ENCODE measurements at regions not wholly inside any gene's neighbourhood (a gene's known extent, or its start where the extent isn't known, plus 50 kb on each side); places are given as distances from the start of the nearest gene placed in this dataset.
"Not testable (repeated sequence)": the region's sequence is repeated elsewhere in the genome, so short reads cannot be mapped to it uniquely, and the experiment has no call there.

DNA sequence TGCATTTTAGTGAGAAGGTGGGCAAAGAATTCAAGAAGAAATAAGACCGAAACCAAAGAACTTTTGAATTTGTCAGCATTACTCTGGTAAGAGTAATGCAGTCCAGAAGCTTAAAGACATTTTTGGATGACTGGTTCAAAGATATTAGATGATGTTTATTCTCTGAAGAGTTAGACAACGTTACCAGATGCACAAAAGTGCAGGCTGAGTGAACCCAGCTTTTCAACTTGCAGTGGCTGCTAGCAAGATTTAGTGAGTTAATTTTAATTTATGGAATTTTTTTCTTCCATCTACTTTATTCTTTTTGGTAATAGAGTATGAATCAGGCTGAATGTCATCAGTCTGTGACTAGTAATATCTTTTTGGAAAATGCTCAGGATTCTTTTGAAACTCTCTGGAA is 267.3 kb upstream of the AZI2 start:
- 67% methylated on average over 2 of the region's 2 CpGs for WGBS
- H3K4me3 ChIP-seq = no peak overlapping the region
- DNase-seq (ENCODE audit: low spot score in 2 of 2) = no peak

DNA sequence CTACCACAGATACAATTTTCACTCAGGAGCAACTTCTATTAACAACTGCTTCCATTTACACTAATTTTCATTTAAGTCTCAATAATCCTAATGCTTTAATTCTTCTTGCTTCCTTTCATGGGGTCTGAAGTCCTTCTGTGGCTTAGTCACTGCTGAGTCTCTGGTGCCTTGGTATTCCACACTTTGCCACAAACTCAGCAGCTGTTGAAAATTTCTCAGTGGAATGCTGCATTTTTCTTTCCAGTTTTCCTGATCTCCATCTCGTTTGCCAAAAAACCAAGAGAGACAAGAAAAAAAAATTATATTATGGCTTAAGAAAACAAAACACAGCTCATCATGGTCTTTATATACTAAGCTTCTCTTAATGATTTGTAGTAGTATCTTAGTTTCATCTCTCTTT is 269.2 kb upstream of the AZI2 start:
- no peaks in the 10 kb centered on the region for H3K9me3 ChIP-seq
- 32% methylated on average over 1 of the region's 1 CpG for WGBS
- no peaks in the 10 kb centered on the region for H3K36me3 ChIP-seq
- TF ChIP-seq POLR2AphosphoS5 (IDR thresholded peaks at IDR 0.05) (no peak), POLR2A (IDR thresholded peaks at IDR 0.05) (no peak), EP300 (IDR thresholded peaks at IDR 0.05) (no peak)
- TF ChIP-seq, protein P1, sequence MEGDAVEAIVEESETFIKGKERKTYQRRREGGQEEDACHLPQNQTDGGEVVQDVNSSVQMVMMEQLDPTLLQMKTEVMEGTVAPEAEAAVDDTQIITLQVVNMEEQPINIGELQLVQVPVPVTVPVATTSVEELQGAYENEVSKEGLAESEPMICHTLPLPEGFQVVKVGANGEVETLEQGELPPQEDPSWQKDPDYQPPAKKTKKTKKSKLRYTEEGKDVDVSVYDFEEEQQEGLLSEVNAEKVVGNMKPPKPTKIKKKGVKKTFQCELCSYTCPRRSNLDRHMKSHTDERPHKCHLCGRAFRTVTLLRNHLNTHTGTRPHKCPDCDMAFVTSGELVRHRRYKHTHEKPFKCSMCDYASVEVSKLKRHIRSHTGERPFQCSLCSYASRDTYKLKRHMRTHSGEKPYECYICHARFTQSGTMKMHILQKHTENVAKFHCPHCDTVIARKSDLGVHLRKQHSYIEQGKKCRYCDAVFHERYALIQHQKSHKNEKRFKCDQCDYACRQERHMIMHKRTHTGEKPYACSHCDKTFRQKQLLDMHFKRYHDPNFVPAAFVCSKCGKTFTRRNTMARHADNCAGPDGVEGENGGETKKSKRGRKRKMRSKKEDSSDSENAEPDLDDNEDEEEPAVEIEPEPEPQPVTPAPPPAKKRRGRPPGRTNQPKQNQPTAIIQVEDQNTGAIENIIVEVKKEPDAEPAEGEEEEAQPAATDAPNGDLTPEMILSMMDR (IDR thresholded peaks at IDR 0.05) = no peak
- no peak overlapping the region for H3K4me3 ChIP-seq
- H3K27ac ChIP-seq = no peak overlapping the region
- DNase-seq (ENCODE audit: low spot score in 2 of 2) = no peak
- H3K27me3 ChIP-seq = no peaks in the 10 kb centered on the region
- no peaks in the 10 kb centered on the region for H3K4me1 ChIP-seq

More for the DNA sequence above, 267.3 kb upstream of the AZI2 start:
- no peaks in the 10 kb centered on the region for H3K27me3 ChIP-seq
- no peak overlapping the region for H3K27ac ChIP-seq
- no peaks in the 10 kb centered on the region for H3K4me1 ChIP-seq
- H3K9me3 ChIP-seq = no peaks in the 10 kb centered on the region
- TF ChIP-seq EP300 (IDR thresholded peaks at IDR 0.05) (no peak), POLR2AphosphoS5 (IDR thresholded peaks at IDR 0.05) (no peak), POLR2A (IDR thresholded peaks at IDR 0.05) (no peak)
- TF ChIP-seq, protein P1 (IDR thresholded peaks at IDR 0.05) = no peak
- H3K36me3 ChIP-seq = no peaks in the 10 kb centered on the region

DNA sequence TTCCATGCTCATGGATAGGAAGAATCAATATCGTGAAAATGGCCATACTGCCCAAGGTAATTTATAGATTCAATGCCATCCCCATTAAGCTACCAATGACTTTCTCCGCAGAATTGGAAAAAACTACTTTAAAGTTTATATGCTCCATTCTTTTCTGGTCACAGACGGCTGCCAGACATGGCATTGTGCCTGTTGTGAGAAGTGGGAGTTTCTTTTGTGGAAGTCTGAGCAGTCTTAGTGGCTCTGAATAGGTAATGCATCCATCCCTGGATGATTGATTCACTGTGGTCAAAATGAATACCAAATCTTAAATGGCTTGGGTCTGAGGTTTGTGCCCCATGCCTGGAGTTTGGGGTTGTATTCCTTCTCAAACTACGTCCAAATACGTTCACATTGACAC is 274.5 kb upstream of the AZI2 start:
- no peak overlapping the region for H3K4me3 ChIP-seq
- no peak for DNase-seq (ENCODE audit: low spot score in 2 of 2)
- H3K27ac ChIP-seq = no peak overlapping the region
- no peaks in the 10 kb centered on the region for H3K36me3 ChIP-seq
- H3K27me3 ChIP-seq = no peaks in the 10 kb centered on the region
- no peaks in the 10 kb centered on the region for H3K9me3 ChIP-seq
- TF ChIP-seq POLR2A (IDR thresholded peaks at IDR 0.05) = no peak
- TF ChIP-seq, protein P1 (IDR thresholded peaks at IDR 0.05) = no peak
- TF ChIP-seq EP300 (IDR thresholded peaks at IDR 0.05) = no peak
- no peak for TF ChIP-seq POLR2AphosphoS5 (IDR thresholded peaks at IDR 0.05)
- no peaks in the 10 kb centered on the region for H3K4me1 ChIP-seq
- 94% methylated on average over 5 of the region's 5 CpGs for WGBS

DNA sequence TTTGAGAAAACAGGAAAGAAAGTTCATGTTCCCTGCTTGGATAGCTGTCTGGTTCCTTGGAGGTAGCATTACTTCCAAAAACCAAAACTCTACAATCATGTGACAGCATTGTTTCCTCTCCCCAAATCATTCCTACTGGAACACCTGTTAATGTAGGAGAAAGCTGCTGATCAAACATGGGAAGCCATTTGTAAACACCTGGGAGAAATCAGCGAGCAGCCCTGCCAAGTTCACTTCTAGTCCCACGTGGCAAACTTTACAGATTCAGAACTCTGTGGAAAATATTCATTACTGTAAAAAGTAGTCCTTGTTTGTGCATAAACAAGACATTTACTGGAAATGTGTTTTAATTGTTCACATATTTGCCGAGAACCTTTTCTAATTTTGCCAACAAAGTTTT is 275.5 kb upstream of the AZI2 start:
- Histone ChIP-seq H3K9me3 (no peaks in the 10 kb centered on the region), H3K36me3 (no peaks in the 10 kb centered on the region), H3K4me1 (no peaks in the 10 kb centered on the region), H3K27ac (no peak overlapping the region), H3K27me3 (no peaks in the 10 kb centered on the region), H3K4me3 (no peak overlapping the region)
- DNase-seq (ENCODE audit: low spot score in 2 of 2) = no peak
- TF ChIP-seq POLR2AphosphoS5 (IDR thresholded peaks at IDR 0.05) (no peak), EP300 (IDR thresholded peaks at IDR 0.05) (no peak), POLR2A (IDR thresholded peaks at IDR 0.05) (no peak)
- TF ChIP-seq, protein P1 (IDR thresholded peaks at IDR 0.05) = no peak
- 67% methylated on average over 3 of the region's 3 CpGs for WGBS

DNA sequence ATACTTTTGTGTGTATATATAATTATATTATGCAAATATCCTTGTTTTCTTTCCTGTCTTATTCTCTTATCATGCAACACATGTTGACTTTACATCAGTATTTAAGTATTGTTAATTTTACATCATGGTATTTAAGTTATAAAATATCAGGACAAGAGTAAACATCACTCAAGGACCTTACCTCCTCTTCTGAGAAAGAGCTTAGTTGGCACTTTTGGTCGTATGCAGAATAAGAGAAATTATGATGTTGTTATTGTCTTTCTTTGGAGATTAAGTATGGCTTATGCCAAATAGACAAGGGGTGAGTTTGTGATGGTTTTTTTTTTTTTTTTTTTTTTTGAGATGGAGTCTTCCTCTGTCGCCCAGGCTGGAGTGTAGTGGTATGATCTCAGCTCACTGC is 279.2 kb upstream of the AZI2 start:
- H3K9me3 ChIP-seq; H3K27me3 ChIP-seq; H3K36me3 ChIP-seq; DNase-seq (ENCODE audit: low spot score in 2 of 2); H3K27ac ChIP-seq; H3K4me3 ChIP-seq; H3K4me1 ChIP-seq: not testable (repeated sequence)
- WGBS = 77% methylated on average over 2 of the region's 2 CpGs

DNA sequence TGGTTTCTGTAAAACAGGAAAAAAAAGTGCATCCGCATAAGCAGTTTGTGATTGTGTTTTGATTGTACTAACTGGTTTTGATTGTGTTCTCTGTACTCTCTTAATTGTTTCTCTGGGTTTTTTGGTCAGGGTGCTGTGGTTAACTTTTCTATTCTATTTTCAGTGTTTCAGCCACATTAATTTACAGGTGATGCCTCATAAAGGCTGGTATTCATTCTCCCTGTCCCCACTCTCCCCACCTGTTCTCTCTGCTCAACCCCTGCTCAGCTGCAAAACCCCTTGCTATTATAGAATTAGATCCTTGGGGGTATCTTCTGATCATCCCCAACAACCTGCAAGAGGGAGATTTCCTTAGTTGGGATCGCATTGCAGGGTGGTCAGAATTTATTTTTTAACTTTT is 285.4 kb upstream of the AZI2 start:
- H3K36me3 ChIP-seq = no peaks in the 10 kb centered on the region
- H3K9me3 ChIP-seq = no peaks in the 10 kb centered on the region
- TF ChIP-seq, protein P1 (IDR thresholded peaks at IDR 0.05) = no peak
- no peaks in the 10 kb centered on the region for H3K4me1 ChIP-seq
- no peak overlapping the region for H3K4me3 ChIP-seq
- H3K27ac ChIP-seq = no peak overlapping the region
- WGBS = 96% methylated on average over 2 of the region's 2 CpGs
- H3K27me3 ChIP-seq = no peaks in the 10 kb centered on the region
- DNase-seq (ENCODE audit: low spot score in 2 of 2) = no peak
